GM21447 (cell line): ENCODE measurements at regions not wholly inside any gene's neighbourhood (a gene's known extent, or its start where the extent isn't known, plus 50 kb on each side); places are given as distances from the start of the nearest gene placed in this dataset.
"Not testable (repeated sequence)": the region's sequence is repeated elsewhere in the genome, so short reads cannot be mapped to it uniquely, and the experiment has no call there.

ENCODE experiments used
- ATAC-seq: cut with Tn5 transposase; IDR thresholded peaks from one replicate; pipeline ENCODE4 v1.9.1; 2021; ENCODE audit not compliant: unreplicated experiment

GRCh38 chr19:28358633-28359032, 854.3 kb downstream of the UQCRFS1 start:
- ATAC-seq: no peak

DNA sequence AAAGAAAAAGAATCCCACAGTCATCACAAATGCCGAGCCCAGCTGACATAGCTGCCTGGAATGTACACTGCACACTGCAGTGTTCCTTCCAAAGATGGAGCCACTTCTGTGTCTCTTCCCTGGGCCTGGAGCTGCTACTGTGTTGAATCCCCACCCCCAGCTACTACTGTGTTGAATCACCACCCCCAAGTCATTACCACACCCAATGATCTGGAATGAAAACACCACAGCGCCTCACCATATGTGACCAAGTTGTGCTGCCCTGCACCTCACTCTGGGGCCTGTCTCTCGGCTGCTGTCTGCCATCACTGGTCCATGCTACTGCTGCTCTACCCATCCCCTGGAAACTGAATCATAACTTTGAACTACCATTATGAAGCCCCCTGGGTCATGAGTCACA, 861.2 kb downstream of the UQCRFS1 start:
- no peak for ATAC-seq

GRCh38 chr19:28351321-28351720, 861.6 kb downstream of the UQCRFS1 start:
- ATAC-seq: not testable (repeated sequence)

- ATAC-seq: no peak
Measured at GRCh38 chr19:28350673-28351072, 862.3 kb downstream of the UQCRFS1 start.

GRCh38 chr19:28350037-28350436, 862.9 kb downstream of the UQCRFS1 start:
- no peak for ATAC-seq

- no peak for ATAC-seq
Measured at GRCh38 chr19:28349604-28350003, 863.3 kb downstream of the UQCRFS1 start.

GRCh38 chr19:28345811-28346210, 867.1 kb downstream of the UQCRFS1 start:
- ATAC-seq: no peak

- no peak for ATAC-seq
Measured at GRCh38 chr19:28341810-28342350, 871.1 kb downstream of the UQCRFS1 start.

DNA sequence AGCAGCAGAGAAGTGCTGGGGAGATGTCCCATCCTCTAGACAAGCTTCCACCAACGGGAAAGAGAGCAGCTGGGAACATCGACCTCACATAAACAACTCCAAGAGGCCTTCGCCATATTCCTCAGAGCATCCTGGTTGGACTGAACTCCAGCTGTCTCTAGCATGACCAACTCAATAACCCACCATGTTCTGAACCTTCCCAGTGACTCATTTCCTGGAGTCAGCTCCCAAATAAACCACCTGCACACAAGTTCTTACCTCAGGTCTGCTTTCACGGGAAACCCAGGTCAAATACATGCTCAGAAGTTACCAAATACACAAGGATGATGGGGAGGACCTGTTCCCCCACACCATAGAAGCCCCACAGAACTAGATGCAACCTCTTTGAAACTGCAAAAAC, 878.5 kb downstream of the UQCRFS1 start:
- no peak for ATAC-seq

DNA sequence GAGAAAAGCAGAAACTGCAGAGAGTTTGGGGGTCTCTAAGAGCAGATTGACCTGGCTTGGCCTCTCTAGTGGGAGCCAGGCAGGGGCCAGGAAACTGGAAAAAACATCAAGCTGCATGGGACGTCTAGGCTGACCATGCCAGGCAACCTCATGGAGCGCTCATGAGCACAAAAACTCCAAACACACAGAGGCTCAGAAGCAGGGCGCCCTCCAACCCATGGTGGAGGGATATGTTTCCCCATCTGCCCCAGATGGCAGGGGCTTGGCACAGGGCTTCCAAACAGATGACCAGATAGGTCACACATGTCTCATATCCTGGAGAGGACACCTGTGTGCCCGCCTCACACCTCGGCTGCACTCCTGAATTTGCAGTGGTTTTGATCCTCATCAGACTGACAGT, 879.0 kb downstream of the UQCRFS1 start:
- no peak for ATAC-seq

DNA sequence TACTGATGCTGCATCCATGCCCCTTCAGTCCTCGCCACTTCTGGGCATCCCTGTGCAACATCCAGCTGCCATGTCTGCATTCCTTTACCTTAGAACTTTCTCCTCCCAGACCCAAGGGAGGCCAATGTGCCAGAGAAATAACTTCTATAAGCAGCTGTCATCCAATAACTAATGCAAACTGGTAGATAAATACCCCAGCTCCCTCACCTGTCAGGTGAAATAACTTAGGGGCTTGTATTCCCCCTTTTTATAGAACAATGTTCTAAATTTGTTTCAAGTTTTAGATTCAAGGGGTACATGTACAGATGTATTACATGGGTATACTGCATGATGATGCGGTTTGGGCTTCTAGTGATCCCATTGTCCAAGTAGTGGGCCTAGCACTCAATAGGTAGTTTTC, 880.1 kb downstream of the UQCRFS1 start:
- ATAC-seq: no peak

DNA sequence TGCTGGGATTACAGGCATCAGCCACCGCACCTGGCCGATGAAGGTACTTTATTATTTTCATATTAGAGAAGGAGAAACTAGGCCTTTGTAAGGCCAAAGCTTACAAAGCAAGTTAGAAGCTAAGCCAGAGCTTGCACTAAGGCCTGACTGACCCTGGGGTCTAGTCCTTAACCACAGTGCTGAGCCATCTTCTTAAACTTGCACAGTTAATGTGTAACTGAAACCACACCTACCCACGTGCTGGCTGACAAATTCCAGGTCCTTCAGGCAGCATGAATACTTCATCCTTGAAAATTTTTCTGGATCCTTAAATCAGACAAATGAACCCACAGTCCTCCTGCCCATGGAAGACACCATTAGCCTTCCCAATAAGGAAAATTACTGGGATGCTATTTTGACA, 880.6 kb downstream of the UQCRFS1 start:
- ATAC-seq: no peak

DNA sequence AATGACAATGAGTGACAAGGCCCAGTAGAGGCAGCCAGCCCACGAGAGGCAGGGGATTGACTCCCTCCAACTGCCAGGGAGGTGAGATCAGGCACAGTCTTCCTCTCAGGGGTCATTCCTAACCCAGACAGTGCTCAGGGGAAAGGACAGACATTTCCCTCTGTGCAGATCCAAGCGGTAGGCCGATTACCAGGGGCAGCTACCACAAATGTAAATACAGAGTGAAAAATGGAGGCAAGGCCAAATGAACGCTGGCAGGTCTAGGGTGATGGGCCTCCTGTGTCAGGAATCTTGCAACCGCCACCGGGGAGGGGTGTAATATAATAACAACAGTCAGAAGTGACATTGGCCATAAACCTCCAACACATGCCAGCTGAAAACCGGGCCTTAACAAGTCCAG, 881.4 kb downstream of the UQCRFS1 start:
- ATAC-seq: no peak

GRCh38 chr19:28330831-28331230, 882.1 kb downstream of the UQCRFS1 start:
- ATAC-seq: no peak

GRCh38 chr19:28329429-28329828, 883.5 kb downstream of the UQCRFS1 start:
- ATAC-seq: no peak

DNA sequence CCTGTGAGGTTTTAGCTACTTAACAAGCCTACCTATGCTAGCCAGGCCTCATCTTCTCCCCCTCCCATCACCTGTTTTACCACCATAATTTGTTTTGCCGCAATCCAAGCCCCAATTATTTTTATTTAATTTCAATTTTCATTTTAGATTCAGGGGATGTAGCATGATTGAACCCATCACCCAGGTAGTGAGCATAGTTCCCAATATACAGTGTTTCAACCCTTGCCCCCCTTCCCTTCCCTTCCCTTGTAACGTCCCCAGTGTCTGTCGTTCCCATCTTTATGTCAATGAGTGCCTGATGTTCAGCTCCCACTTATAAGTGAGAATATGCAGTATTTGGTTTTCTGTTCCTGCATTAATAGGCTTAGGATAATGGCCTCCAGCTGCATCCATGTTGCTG, 885.0 kb downstream of the UQCRFS1 start:
- ATAC-seq: no peak

DNA sequence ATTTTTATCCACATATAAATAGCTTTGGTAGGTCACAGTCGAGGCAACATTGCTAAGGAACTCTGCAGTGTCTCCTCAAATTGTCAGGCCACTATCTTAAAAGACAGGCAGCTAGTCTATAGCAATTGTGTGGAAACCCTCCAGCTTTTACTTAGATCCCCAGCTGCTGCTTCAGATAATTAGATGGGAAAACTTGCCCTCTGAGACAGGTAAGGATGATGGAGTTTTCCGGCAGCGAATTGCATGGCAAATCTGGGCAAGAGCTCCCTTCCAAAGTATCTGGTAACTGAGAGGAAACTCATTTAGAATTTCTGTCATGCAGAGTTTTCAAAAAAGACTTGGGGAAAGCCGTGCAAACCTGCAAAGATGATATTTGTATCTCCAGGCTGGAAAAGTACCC, 886.2 kb downstream of the UQCRFS1 start:
- no peak for ATAC-seq

GRCh38 chr19:28324275-28325060, 888.5 kb downstream of the UQCRFS1 start:
- ATAC-seq: no peak

DNA sequence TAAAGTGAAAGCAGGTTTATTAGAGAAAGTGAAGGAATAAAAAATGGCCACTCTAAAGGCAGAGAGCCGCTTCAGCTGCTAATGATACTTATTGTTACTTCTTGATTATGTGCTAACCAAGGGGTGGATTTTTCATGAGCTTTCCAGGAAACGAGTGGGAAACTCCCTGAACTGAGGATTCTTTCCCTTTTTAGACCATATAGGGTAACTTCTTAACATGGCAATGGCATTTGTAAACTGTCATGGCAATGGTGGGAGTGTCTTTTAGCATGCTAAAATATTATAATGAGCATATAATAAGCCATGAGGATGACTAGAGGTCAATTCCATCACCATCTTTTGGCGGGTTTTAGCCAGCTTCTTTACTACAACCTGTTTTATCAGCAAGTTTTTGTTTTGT, 890.0 kb downstream of the UQCRFS1 start:
- ATAC-seq: no peak

DNA sequence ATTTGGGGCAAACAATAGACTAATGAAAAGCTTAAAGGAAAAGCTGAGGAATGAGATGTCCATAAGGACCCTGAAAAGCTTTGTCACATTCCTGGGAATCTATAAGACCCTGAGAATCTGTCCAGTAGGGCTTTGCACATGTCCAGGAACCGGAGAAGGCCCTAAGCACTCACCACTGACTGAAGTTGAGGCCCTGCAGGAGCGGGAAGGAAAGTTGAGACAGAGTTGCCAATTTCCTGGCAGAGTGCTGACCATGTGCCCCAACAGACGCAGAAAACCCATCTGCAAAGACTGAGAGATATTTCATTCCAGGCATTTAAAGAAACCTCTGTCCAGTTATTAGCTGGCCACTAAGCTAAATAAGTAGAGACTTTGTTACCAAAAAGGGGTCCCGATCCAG, 890.5 kb downstream of the UQCRFS1 start:
- ATAC-seq: no peak

DNA sequence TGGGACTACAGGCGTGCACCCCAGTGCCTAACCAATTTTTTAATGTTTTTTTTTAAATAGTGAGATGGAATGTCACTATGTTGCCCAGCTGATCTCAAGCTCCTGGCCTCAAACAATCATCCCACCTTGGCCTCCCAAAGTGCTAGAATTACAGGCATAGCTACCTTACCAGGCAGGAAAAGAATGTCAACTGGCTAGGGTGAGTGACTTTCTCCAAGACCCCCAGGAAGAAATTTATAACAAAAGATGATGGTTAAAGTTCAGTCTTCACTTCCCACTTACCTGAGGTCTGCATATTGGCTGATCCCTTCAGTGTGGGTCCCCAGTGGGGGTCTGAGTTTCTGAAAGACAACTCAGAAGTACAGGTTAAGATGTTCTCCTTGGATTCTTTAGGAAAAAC, 893.0 kb downstream of the UQCRFS1 start:
- ATAC-seq: no peak

DNA sequence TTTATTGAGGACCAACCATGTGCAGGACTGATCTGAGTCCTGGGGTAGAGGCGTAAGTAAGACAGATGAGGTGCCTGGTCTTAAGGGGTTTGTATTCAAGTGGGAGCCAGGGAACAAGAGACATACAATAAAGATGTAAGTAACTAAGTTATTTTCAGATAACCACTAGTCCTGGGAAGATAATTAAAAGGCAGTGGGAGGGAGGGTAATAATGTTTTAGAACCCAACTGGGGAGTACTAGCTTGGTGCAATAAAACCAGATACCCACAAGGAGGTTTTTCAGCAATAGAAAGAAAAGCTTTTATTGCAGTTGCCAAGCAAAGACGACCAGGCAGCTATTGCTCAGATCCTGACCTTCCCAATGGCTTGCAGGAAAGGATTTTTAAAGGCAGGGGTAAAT, 893.7 kb downstream of the UQCRFS1 start:
- no peak for ATAC-seq
